Left renal cortex interstitium (tissue), 4 donors: ENCODE measurements at regions not wholly inside any gene's neighbourhood (a gene's known extent, or its start where the extent isn't known, plus 50 kb on each side); places are given as distances from the start of the nearest gene placed in this dataset.
"Not testable (repeated sequence)": the region's sequence is repeated elsewhere in the genome, so short reads cannot be mapped to it uniquely, and the experiment has no call there.

Experiments
- DNase-seq, 4 donors: peaks; one replicate each; pipeline ENCODE4 v3.0.0-alpha.2; 2013; ENCODE audit warnings: low read depth in 4 of 4, low spot score in 2 of 4, missing footprints in 1 of 4

DNA sequence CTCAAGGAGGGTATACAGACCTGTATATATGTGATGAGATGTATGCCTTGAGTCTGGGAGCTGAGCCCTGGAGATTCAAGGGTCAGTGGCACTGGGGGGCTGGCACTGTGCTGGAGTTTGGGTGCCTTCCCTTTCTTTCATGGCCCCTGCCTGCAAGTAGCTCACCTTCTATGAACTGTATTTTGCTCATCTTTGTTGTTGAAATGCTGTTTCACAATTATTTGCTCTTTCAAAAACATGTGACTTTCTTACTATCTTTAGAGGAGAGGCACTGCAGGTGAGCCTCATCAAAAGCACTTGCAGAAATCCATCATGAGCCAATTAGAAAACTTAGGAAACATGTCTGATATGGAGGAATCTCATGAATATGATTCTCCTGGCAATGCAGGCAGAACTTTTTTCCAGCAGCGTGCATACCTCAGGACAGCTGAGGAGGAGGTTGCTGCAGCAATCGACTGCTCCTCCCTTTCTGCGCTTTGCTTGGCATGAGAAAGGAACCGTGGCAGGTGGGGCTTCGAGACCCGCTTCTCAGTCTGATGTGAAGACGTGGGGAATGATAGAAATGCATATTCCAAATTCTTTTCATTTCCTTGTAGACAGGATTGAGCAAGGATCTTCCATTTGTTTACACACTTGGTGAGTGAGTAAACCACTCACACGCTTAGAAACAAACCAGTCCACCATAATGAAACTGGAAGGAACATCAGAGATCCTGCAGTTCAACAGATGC, 178.4 kb upstream of the E2F8 start:
- no peak for DNase-seq

DNA sequence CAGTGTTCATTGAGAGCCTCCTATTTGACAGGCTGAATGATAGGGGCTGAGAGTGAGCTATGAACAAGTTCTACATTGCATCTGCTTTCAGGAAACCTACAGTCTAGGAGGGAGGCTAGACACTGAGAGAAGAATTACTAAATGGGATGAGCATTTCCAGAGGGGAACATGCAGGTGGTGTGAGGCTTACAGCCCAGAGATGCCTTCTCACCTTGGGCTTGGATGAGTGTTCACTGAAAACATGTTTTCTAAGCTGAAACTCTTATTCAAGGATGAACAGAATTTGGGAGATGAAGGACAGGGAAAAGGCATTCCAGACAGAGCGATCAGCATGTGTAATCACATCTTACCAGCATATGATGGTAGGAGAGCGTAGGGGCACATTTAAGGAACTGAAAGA, 177.5 kb upstream of the E2F8 start:
- no peak for DNase-seq

DNA sequence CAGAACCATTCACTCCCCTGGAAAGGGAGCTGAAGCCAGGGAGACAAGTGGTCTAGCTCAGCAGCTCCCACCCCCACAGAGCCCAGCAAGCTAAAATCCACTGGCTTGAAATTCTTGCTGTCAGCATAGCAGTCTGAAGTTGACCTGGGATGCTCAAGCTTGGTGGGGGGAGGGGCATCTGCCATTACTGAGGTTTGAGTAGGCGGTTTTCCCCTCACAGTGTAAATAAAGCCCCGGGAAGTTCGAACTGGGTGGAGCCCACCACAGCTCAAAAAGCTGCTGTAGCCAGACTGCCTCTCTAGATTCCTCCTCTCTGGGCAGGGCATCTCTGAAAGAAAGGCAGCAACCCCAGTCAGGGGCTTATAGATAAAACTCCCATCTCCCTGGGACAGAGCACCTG, 171.3 kb upstream of the E2F8 start:
- DNase-seq: not testable (repeated sequence)

DNA sequence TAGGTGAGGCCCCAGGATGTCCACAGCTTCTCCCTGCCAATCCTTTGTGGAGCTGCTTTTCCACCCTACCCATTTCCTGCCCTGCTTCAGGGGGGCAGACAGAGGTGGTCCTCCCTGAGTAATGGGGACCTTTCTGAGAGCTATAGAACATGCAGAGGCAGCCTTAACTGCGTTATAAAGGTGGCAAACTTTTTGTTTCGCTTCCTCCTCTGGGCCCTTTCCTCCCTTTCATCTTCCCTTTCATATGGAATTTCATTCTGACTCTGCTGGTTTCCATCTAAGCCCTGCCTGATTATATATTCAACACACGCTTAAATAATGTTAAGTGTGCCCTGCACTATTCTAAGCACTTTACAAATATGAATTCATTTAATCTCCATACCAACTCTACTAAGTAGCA, 169.3 kb upstream of the E2F8 start:
- DNase-seq: no peak

DNA sequence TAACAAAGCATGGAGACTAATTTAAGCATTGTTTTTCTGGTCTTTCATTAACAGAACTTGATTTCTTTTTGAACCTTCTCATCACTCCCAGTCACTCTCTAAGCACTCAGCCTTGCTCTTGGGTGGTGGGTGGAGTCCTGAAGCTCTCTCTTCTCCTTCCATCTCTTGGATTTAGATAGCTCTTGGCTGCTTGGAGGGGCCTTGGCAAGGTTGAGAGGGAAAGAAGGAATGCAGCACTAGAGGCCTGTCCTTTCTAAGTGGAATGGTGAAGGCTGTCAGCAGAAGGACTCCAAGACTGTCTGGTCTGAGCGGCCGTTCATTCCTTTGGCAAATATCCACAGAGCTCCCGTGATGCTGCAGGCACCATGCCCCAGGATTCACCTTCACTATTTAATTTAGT, 168.6 kb upstream of the E2F8 start:
- no peak for DNase-seq

- no peak for DNase-seq
Observed at GRCh38 chr11:19407677-19408270, 167.0 kb upstream of the E2F8 start.

DNA sequence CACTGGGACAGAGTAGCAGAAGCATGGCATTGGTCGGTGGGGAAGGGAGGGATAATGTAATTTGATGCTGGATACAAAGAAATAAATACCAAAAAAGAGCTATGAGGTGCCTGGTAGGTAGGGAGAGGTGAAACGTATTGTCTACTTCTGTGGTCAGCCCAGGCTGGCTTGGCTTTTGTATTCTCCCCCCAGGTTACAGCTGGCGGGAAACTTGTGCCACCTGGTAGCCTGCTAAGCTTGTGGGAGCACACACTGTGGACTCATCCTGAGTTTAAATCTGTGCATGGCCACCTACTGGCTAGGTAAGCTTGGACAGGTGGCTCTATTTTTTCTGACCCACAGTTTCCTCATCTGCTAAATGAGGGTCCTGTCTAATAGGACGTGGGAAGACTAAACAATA, 165.2 kb upstream of the E2F8 start:
- no peak for DNase-seq

GRCh38 chr11:19404787-19405186, 164.0 kb upstream of the E2F8 start:
- no peak for DNase-seq

DNA sequence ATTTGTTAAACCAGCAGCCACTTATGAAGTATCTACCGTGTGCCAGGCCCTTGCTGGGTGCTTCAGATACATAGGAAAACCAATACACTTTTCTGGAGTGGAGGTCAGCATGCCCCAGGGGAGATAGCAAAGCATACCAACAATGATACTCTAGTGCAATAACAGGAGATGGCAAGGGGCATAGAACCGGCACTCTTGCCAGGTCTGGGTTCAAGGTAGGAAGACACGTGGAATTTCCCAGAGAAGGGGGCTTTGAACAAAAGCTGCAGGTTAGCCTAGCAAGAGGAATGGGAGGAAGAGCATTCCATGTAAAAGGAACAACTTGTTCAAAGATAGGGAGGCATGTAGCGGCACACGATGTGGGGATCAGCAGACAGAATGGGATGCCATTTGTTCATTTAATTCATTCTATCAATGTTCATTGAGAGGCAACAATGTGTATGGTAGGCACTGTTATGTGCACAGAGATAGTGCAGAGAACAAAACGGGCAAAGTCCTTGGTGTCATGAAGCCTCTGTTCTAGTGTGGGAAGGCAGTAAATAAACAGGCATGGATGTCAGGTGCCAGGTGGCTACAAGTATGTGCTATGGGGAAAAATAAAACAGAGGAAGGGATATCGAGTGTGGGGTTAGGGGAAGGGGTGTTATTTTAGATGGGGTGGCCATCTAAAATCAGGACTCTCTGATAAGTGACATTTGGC, 162.6 kb upstream of the E2F8 start:
- no peak for DNase-seq

DNA sequence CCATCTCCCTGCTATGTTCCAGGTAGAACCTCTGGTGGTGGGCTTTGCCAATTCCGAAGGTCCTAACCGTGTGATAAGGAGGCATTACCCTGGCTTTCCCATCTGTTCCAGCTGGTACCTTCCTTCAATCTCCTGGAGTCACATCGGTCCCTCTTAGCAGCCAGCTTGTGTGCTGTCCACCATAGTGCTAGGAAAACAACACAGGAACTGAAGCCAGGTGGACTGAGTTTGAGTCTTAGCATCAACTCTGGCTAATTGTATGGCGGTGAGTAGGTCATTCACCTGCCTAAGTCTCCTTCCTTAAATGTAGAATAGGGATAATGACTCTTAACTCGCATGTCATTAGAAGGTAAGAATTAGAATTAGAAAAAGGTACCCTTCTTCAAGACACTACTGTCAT, 159.6 kb upstream of the E2F8 start:
- no peak for DNase-seq

GRCh38 chr11:19398772-19399527, 158.2 kb upstream of the E2F8 start:
- DNase-seq: no peak

DNA sequence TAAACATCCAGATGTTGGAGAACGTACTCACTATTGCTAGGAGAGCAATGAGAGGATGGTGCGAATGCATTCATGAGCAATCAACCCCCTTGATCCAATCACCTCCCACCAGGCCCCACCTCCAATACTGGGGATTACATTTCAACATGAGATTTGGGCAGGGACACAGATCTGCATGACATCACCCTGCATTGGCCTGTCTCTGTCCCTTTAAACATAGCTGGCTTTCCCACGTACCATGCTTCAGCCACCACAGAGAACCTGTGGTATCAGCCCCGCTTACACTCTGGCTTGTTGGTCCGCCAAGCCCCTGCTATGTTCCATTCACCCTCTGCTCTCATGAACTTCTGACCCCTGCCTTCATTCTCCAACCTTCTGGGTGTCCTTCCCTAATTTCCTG, 157.5 kb upstream of the E2F8 start:
- DNase-seq: no peak

DNA sequence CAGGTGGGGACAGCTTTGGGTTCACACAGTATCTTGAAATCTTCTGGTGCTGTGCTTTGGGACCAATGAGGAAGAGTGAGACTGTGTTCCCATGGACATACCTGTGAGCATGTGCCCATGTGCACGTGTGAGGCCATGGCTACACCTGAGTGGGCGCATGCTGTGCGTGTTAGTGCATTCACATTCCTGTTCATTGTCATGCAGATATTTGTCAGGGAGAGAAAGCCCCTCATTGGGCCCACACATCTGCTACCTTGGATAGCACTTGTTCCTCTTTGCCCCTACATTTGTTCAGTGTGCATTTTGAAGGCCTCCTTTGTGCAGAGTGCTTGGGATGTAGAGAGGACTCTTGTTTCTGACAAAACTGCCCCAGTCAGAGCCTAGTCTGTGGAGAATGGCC, 154.3 kb upstream of the E2F8 start:
- DNase-seq: no peak

DNA sequence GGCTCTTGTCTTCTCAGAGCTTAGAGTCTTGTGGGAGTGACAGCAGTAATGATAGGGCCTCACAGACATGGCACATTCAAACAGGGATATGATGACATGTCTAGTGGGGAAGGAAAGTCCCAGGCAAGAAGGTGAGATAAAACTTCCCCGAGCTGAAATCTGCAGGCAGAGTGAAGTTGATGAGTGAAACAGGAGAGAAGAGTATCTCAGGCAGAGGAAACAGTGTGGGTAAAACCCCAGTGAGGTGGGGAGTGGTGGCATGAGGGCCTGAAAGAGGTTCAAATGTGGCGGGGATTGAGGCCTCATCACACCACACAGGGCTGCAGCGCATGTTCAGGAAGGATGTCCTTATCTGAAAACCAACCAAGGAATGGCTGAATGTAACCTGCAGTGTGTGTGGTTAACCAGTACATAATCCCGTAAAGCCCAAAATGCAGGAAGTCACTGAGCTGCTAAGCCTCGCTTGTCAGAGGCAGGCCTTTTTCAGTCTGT, 153.8 kb upstream of the E2F8 start:
- DNase-seq: no peak

DNA sequence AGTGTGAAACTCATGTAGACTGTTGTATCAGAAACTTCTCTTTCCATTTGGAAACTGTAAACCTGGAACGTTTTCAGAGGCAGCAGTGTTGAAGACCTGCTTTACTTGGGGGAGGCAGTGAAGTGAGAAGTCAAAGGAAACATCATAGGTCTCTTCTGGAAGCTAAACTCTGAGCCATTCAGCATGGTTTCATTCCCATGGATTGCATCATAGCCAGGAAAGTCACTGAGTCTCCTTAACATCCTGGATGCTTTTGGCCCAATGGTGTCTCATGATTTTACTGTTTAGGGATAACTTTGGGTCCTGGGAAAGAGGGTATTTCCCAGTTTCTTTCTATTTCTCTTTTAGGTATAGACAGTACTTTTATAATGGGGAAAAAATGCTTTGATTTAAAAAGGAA, 153.2 kb upstream of the E2F8 start:
- DNase-seq: no peak

DNA sequence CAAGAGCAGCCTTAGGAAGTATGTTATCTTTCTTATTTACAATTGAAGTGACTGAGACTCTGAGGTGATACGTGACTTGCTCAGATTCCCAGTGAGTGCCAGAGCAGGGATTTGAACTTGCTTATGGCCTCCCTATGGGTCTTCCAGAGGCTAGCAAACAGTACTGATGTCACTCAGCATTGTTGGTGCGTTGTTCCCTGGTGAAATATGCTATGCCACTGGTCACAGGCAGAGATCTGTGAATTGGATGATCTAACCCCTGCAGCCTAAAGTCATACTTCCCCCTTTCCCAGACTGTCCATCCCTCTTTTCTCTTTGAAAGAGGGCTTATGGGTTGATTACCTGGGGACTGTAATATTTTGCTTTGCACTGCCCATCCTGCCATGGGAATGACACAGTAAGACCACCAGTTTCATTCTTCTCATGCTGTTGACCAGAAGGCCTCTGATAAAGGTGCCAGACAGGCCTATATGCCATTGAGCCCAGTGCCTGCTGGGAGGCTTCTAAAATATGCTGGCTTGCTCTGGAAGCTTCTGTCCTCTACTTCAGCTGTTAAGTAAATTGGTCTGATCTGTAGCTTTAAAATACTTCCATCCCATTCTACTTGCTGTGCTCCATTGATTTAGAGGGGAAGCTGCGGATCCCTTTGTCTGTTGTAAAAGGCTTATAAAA, 152.2 kb upstream of the E2F8 start:
- DNase-seq: no peak

- DNase-seq: no peak
Observed at GRCh38 chr11:19392321-19392720, 151.6 kb upstream of the E2F8 start.

DNA sequence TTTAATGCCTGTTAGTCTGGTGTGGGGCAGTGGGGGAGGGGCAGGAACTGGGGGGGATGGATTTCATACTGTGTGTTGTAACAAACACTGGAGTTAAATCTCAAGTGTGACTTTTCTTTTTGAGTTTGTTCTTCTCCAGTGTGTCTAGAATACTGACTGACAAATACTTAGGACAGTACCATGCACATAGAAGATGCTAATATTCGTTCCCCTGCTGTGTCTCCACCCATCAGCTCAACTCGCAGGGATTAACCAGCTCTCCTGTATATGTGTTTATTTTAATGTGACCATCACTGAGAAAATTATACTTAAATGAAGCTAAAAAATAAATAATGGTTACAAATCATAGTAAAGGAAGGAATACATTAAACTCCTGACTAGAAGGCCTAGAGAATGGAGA, 150.9 kb upstream of the E2F8 start:
- DNase-seq: no peak

DNA sequence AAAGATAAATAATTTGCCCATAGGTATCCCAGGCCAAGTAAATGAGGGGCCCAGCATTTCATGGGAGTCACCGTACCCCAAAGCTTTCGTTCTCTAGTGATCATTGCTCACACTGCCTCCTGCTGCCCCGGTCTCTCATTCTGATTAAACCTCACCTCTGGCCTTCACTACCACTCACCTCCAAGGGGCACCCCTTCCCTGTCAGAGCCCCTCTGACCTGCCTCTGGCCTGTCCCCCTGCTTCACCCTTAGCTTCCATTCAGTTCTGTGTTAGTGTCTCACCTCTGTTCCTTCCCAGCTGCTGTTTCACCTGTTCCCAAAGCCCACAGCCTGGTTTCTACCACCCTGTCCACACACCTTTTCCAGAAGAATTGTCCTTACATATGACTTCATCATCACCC, 150.3 kb upstream of the E2F8 start:
- DNase-seq: no peak

- DNase-seq: no peak
Observed at GRCh38 chr11:19389787-19390303, 149.1 kb upstream of the E2F8 start.
